Muscle of leg (tissue), 3 donors: ENCODE measurements at regions not wholly inside any gene's neighbourhood (a gene's known extent, or its start where the extent isn't known, plus 50 kb on each side); places are given as distances from the start of the nearest gene placed in this dataset.

Experiments used
- DNase-seq: peaks from one replicate; pipeline ENCODE4 v3.0.0; 2013
- H3K27ac ChIP-seq: one replicate; pipeline ENCODE4 v1.5.1; 2013; ENCODE audit warnings: mild to moderate bottlenecking, low read length, control low read depth
- H3K27me3 ChIP-seq: one replicate; pipeline ENCODE4 v1.6.1; 2013; ENCODE audit warnings: low read length; ENCODE audit not compliant: control insufficient read depth, insufficient read depth
- H3K36me3 ChIP-seq: one replicate; pipeline ENCODE4 v1.6.1; 2013; ENCODE audit warnings: low read length; ENCODE audit not compliant: control insufficient read depth, insufficient read depth
- H3K4me1 ChIP-seq: one replicate; pipeline ENCODE4 v1.6.1; 2013; ENCODE audit warnings: low read length; ENCODE audit not compliant: control insufficient read depth, insufficient read depth
- H3K4me3 ChIP-seq: one replicate; pipeline ENCODE4 v1.5.1; 2013; ENCODE audit warnings: low read length, control low read depth
- H3K9me3 ChIP-seq: replicated peaks from 2 replicates; pipeline ENCODE4 v1.6.1; 2013; ENCODE audit warnings: low read depth, low read length; ENCODE audit not compliant: control insufficient read depth
- WGBS: methylation state at CpG from one replicate; pipeline ENCODE4 v1.1.5; 2013; ENCODE audit warnings: missing lambda C conversion rate; ENCODE audit not compliant: insufficient coverage; 5-methylcytosine and 5-hydroxymethylcytosine counted together

- no peak for DNase-seq
- Histone ChIP-seq H3K36me3 (no peaks in the 10 kb centered on the region), H3K27ac (no peak overlapping the region), H3K4me1 (peaks cover 8% of the 10 kb centered on the region), H3K27me3 (no peaks in the 10 kb centered on the region), H3K9me3 (no peaks in the 10 kb centered on the region), H3K4me3 (no peak overlapping the region)
- no CpG with 5 or more reads among the region's 2 CpGs for WGBS
Observed at GRCh38 chr3:25043177-25043576, 384.9 kb upstream of the RARB start.

- peaks cover 8% of the 10 kb centered on the region for H3K4me1 ChIP-seq
Observed at GRCh38 chr3:25043749-25044148, 384.3 kb upstream of the RARB start.

GRCh38 chr3:25044762-25045710 lies 383.0 kb upstream of the RARB start:
- H3K4me3 ChIP-seq: no peak overlapping the region
- H3K4me1 ChIP-seq: peaks cover 8% of the 10 kb centered on the region
- 82% methylated on average over 2 of the region's 7 CpGs for WGBS
- peak overlapping the region; percentile 16 for H3K27ac ChIP-seq
- no peaks in the 10 kb centered on the region for H3K9me3 ChIP-seq
- H3K36me3 ChIP-seq: no peaks in the 10 kb centered on the region
- DNase-seq: peak; percentile 80
- no peaks in the 10 kb centered on the region for H3K27me3 ChIP-seq

More at GRCh38 chr3:25043749-25044148, 384.3 kb upstream of the RARB start:
- H3K27me3 ChIP-seq: no peaks in the 10 kb centered on the region
- no peak overlapping the region for H3K4me3 ChIP-seq
- H3K27ac ChIP-seq: no peak overlapping the region
- DNase-seq: no peak
- WGBS: 71% methylated on average over 1 of the region's 3 CpGs
- H3K36me3 ChIP-seq: no peaks in the 10 kb centered on the region
- H3K9me3 ChIP-seq: no peaks in the 10 kb centered on the region

GRCh38 chr3:25046911-25047771 lies 380.9 kb upstream of the RARB start:
- H3K27me3 ChIP-seq: no peaks in the 10 kb centered on the region
- no CpG with 5 or more reads among the region's 2 CpGs for WGBS
- H3K4me3 ChIP-seq: no peak overlapping the region
- H3K27ac ChIP-seq: no peak overlapping the region
- H3K4me1 ChIP-seq: peaks cover 8% of the 10 kb centered on the region
- no peaks in the 10 kb centered on the region for H3K9me3 ChIP-seq
- no peak for DNase-seq
- H3K36me3 ChIP-seq: no peaks in the 10 kb centered on the region

- Histone ChIP-seq H3K27ac (no peak overlapping the region), H3K36me3 (no peaks in the 10 kb centered on the region), H3K27me3 (no peaks in the 10 kb centered on the region), H3K9me3 (no peaks in the 10 kb centered on the region), H3K4me1 (peaks cover 8% of the 10 kb centered on the region), H3K4me3 (no peak overlapping the region)
- WGBS: no CpG with 5 or more reads among the region's 3 CpGs
- DNase-seq: no peak
Observed at GRCh38 chr3:25049304-25049703, 378.8 kb upstream of the RARB start.

- H3K27ac ChIP-seq: no peak overlapping the region
- H3K36me3 ChIP-seq: no peaks in the 10 kb centered on the region
- no peaks in the 10 kb centered on the region for H3K4me1 ChIP-seq
- no peak for DNase-seq
- WGBS: no CpG with 5 or more reads among the region's 3 CpGs
- no peak overlapping the region for H3K4me3 ChIP-seq
- no peaks in the 10 kb centered on the region for H3K9me3 ChIP-seq
- no peaks in the 10 kb centered on the region for H3K27me3 ChIP-seq
Observed at GRCh38 chr3:25053360-25053759, 374.7 kb upstream of the RARB start.

- H3K4me1 ChIP-seq: no peaks in the 10 kb centered on the region
- no peaks in the 10 kb centered on the region for H3K27me3 ChIP-seq
- H3K9me3 ChIP-seq: no peaks in the 10 kb centered on the region
- H3K4me3 ChIP-seq: no peak overlapping the region
- no peaks in the 10 kb centered on the region for H3K36me3 ChIP-seq
- WGBS: no CpG with 5 or more reads among the region's 1 CpG
- DNase-seq: peak; percentile 73
- no peak overlapping the region for H3K27ac ChIP-seq
Observed at GRCh38 chr3:25056036-25056755, 371.9 kb upstream of the RARB start.

GRCh38 chr3:25056803-25057351 lies 371.2 kb upstream of the RARB start:
- Histone ChIP-seq H3K4me1 (no peaks in the 10 kb centered on the region), H3K36me3 (no peaks in the 10 kb centered on the region), H3K27me3 (no peaks in the 10 kb centered on the region), H3K4me3 (no peak overlapping the region), H3K9me3 (no peaks in the 10 kb centered on the region), H3K27ac (no peak overlapping the region)
- WGBS: no CpG with 5 or more reads among the region's 3 CpGs
- no peak for DNase-seq

- Histone ChIP-seq H3K4me3 (no peak overlapping the region), H3K27me3 (no peaks in the 10 kb centered on the region), H3K27ac (no peak overlapping the region), H3K36me3 (no peaks in the 10 kb centered on the region), H3K9me3 (no peaks in the 10 kb centered on the region), H3K4me1 (no peaks in the 10 kb centered on the region)
- no CpG with 5 or more reads among the region's 1 CpG for WGBS
- DNase-seq: peak; percentile 81
Observed at GRCh38 chr3:25057379-25057778, 370.7 kb upstream of the RARB start.
